GM23338 (cell line): ENCODE measurements at regions not wholly inside any gene's neighbourhood (a gene's known extent, or its start where the extent isn't known, plus 50 kb on each side); places are given as distances from the start of the nearest gene placed in this dataset.

Source experiments
- CREB1 ChIP-seq: fragments of 250-450 bp; sonication (Bioruptor Pico); IDR thresholded peaks from 2 replicates; pipeline ENCODE4 v1.5.0; 2020; ENCODE audit warnings: low read depth, mild to moderate bottlenecking, moderate library complexity
- CTCF ChIP-seq, 2 experiments: fragments of 200-600 bp in 1 of 2; sonication (generic) in 1 of 2; conservative IDR thresholded peaks; 2 replicates each; pipeline versions ENCODE4 v1.5.1 to v1.6.1; 2016 to 2017; ENCODE audit warnings: antibody characterized with exemption in 2 of 2, low read depth in 2 of 2, mild to moderate bottlenecking in 2 of 2, moderate library complexity in 1 of 2
- ETS1 ChIP-seq: IDR thresholded peaks from 2 replicates; pipeline ENCODE4 v1.6.1; 2016; ENCODE audit warnings: antibody characterized with exemption
- EZH2 ChIP-seq: fragments of 200-600 bp; sonication (generic); IDR thresholded peaks from one replicate; pipeline ENCODE4 v1.8.0; 2017; ENCODE audit warnings: antibody characterized with exemption, mild to moderate bottlenecking, low read depth; ENCODE audit not compliant: unreplicated experiment
- EZH2phosphoT487 ChIP-seq: fragments of 200-600 bp; sonication (generic); IDR thresholded peaks from one replicate; pipeline ENCODE4 v1.8.1; 2018; ENCODE audit warnings: antibody characterized with exemption; ENCODE audit not compliant: unreplicated experiment
- JUNB ChIP-seq: IDR thresholded peaks from one replicate; pipeline ENCODE4 v1.6.1; 2016; ENCODE audit warnings: antibody characterized with exemption; ENCODE audit not compliant: unreplicated experiment
- POLR2AphosphoS5 ChIP-seq: IDR thresholded peaks from 2 replicates; pipeline ENCODE4 v1.6.1; 2016; ENCODE audit warnings: antibody characterized with exemption, low read depth
- ZNF114 ChIP-seq: fragments of 250-450 bp; sonication (Bioruptor Pico); IDR thresholded peaks from 2 replicates; pipeline ENCODE4 v1.5.0; 2020; ENCODE audit warnings: mild to moderate bottlenecking, moderate library complexity
- ZNF331 ChIP-seq: fragments of 250-450 bp; sonication (Bioruptor Pico); IDR thresholded peaks from 2 replicates; pipeline ENCODE4 v1.5.0; 2020; ENCODE audit warnings: low read depth, mild to moderate bottlenecking, moderate library complexity
- TF ChIP-seq, protein P1 (sequence below): IDR thresholded peaks from one replicate; pipeline ENCODE4 v1.6.1; 2018; ENCODE audit warnings: antibody characterized with exemption; ENCODE audit not compliant: unreplicated experiment
- TF ChIP-seq, protein P2 (sequence below): fragments of 250-450 bp; sonication (Bioruptor Pico); IDR thresholded peaks from 2 replicates; pipeline ENCODE4 v1.5.0; 2020; ENCODE audit warnings: mild to moderate bottlenecking, moderate library complexity

- TF ChIP-seq CTCF (conservative IDR thresholded peaks at IDR 0.05; ENCODE audit: low read depth in 2 of 2) (no peak), POLR2AphosphoS5 (no peak), EZH2phosphoT487 (no peak), EZH2 (no peak), JUNB (no peak), ZNF114 (CRISPR knock-in tag) (no peak), ETS1 (no peak), CREB1 (CRISPR knock-in tag) (no peak), ZNF331 (CRISPR knock-in tag) (no peak)
- TF ChIP-seq, protein P1, sequence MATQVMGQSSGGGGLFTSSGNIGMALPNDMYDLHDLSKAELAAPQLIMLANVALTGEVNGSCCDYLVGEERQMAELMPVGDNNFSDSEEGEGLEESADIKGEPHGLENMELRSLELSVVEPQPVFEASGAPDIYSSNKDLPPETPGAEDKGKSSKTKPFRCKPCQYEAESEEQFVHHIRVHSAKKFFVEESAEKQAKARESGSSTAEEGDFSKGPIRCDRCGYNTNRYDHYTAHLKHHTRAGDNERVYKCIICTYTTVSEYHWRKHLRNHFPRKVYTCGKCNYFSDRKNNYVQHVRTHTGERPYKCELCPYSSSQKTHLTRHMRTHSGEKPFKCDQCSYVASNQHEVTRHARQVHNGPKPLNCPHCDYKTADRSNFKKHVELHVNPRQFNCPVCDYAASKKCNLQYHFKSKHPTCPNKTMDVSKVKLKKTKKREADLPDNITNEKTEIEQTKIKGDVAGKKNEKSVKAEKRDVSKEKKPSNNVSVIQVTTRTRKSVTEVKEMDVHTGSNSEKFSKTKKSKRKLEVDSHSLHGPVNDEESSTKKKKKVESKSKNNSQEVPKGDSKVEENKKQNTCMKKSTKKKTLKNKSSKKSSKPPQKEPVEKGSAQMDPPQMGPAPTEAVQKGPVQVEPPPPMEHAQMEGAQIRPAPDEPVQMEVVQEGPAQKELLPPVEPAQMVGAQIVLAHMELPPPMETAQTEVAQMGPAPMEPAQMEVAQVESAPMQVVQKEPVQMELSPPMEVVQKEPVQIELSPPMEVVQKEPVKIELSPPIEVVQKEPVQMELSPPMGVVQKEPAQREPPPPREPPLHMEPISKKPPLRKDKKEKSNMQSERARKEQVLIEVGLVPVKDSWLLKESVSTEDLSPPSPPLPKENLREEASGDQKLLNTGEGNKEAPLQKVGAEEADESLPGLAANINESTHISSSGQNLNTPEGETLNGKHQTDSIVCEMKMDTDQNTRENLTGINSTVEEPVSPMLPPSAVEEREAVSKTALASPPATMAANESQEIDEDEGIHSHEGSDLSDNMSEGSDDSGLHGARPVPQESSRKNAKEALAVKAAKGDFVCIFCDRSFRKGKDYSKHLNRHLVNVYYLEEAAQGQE = no peak
- TF ChIP-seq, protein P2, sequence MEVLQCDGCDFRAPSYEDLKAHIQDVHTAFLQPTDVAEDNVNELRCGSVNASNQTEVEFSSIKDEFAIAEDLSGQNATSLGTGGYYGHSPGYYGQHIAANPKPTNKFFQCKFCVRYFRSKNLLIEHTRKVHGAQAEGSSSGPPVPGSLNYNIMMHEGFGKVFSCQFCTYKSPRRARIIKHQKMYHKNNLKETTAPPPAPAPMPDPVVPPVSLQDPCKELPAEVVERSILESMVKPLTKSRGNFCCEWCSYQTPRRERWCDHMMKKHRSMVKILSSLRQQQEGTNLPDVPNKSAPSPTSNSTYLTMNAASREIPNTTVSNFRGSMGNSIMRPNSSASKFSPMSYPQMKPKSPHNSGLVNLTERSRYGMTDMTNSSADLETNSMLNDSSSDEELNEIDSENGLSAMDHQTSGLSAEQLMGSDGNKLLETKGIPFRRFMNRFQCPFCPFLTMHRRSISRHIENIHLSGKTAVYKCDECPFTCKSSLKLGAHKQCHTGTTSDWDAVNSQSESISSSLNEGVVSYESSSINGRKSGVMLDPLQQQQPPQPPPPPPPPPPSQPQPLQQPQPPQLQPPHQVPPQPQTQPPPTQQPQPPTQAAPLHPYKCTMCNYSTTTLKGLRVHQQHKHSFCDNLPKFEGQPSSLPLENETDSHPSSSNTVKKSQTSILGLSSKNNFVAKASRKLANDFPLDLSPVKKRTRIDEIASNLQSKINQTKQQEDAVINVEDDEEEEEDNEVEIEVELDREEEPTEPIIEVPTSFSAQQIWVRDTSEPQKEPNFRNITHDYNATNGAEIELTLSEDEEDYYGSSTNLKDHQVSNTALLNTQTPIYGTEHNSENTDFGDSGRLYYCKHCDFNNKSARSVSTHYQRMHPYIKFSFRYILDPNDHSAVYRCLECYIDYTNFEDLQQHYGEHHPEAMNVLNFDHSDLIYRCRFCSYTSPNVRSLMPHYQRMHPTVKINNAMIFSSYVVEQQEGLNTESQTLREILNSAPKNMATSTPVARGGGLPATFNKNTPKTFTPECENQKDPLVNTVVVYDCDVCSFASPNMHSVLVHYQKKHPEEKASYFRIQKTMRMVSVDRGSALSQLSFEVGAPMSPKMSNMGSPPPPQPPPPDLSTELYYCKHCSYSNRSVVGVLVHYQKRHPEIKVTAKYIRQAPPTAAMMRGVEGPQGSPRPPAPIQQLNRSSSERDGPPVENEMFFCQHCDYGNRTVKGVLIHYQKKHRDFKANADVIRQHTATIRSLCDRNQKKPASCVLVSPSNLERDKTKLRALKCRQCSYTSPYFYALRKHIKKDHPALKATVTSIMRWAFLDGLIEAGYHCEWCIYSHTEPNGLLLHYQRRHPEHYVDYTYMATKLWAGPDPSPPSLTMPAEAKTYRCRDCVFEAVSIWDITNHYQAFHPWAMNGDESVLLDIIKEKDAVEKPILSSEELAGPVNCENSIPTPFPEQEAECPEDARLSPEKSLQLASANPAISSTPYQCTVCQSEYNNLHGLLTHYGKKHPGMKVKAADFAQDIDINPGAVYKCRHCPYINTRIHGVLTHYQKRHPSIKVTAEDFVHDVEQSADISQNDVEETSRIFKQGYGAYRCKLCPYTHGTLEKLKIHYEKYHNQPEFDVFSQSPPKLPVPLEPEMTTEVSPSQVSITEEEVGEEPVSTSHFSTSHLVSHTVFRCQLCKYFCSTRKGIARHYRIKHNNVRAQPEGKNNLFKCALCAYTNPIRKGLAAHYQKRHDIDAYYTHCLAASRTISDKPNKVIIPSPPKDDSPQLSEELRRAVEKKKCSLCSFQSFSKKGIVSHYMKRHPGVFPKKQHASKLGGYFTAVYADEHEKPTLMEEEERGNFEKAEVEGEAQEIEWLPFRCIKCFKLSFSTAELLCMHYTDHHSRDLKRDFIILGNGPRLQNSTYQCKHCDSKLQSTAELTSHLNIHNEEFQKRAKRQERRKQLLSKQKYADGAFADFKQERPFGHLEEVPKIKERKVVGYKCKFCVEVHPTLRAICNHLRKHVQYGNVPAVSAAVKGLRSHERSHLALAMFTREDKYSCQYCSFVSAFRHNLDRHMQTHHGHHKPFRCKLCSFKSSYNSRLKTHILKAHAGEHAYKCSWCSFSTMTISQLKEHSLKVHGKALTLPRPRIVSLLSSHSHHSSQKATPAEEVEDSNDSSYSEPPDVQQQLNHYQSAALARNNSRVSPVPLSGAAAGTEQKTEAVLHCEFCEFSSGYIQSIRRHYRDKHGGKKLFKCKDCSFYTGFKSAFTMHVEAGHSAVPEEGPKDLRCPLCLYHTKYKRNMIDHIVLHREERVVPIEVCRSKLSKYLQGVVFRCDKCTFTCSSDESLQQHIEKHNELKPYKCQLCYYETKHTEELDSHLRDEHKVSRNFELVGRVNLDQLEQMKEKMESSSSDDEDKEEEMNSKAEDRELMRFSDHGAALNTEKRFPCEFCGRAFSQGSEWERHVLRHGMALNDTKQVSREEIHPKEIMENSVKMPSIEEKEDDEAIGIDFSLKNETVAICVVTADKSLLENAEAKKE (CRISPR knock-in tag) = no peak
Measured at GRCh38 chr16:72309001-72309400, 137.0 kb upstream of the PMFBP1 start.
